ENCODE measurements at regions not wholly inside any gene's neighbourhood (a gene's known extent, or its start where the extent isn't known, plus 50 kb on each side); places are given as distances from the start of the nearest gene placed in this dataset.
"Not testable (repeated sequence)": the region's sequence is repeated elsewhere in the genome, so short reads cannot be mapped to it uniquely, and the experiment has no call there.

DNA sequence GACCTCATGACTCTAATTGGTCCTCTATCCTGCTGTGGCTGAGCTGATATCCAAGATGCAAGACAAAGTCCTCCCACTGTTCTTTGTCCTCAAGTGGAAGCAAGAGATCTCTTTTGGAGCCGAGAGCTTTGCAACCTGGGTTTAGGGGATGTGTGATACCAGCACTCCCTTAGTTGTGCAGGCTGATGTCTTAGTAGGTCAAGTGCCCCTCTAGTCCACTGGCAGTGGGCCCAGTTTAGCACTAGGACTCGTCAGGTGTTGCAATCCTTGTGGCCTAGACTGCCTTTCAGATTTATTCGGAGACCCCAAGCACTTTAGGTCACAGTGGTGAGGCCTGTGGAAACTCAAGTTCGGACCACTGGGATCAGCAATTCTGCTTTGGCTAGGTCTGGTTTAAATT is 64.0 kb downstream of the GPRASP3 start:
- no peak for DNase-seq

DNA sequence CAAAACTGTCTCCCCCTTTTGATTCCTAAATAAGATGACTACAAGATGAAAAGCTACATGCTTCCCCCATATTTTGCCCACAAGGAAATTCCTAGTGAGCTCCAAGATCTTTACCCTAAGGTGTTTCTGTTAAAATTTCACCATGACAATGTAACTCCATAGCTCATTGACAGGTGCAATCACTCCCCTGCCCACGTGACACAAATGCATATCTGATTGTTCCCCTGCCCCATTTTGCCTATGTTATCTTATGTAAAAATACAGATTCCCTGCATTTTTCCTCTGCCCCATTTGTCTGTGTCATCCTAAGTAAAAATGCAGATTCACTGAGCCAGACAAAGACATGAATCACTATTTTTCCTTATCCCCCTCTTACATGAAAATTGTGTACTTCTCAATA is 66.7 kb downstream of the GPRASP3 start:
- DNase-seq = no peak

DNA sequence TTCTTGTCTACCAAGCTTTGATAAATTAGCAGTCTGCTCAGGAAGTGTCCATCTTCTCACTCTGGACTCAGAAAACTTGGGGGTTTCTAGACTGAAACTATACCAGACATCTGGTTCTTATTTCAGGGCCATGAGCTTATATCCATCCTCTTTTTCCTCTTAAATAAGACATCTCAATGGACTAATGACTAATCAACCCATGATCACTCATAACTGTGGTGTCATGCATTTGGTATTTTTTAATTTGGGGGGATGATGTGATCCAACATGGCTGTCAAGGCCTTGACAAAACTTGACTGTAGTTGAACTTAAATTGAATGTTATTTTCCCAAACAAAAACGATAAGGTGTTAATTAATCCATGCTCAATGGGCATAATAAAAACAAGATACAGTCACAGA is 87.8 kb downstream of the GPRASP3 start:
- no peak for DNase-seq

DNA sequence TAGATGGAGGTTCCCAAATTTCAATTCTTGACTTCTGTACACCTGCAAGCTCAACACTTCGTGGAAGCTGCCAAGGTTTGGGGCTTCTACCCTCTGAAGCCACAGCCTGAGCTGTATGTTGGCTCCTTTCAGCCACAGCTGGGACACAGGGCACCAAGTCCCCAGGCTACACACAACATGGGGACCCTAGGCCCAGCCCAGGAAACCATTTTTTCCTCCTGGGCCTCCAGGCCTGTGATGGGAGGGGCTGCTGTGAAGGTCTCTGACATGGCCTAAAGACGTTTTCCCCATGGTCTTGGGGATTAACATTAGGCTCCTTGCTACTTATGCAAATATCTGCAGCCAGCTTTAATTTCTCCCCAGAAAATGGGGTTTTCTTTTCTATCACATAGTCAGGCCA is 97.7 kb downstream of the GPRASP3 start:
- not testable (repeated sequence) for DNase-seq

DNA sequence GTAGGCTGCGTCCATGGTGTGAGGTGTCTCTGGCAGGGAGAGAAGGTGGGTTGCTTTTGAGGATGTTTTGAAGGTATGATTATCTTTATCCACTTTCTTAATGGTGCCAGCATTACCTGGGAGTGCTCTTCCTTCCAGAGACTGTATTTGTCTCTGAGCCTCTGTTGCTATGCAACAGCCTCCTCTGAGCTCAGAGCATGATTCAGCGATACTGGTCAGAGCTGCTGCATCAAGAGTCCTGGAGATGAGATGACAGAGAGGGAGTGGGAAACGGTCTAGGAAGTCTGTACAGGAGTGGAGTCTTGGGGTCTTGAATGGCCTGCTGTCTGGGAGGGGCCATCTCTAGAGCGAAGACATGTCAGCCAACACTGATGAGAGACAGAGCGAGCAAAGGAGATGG is 104.4 kb upstream of the RAB40AL start:
- DNase-seq = no peak

DNA sequence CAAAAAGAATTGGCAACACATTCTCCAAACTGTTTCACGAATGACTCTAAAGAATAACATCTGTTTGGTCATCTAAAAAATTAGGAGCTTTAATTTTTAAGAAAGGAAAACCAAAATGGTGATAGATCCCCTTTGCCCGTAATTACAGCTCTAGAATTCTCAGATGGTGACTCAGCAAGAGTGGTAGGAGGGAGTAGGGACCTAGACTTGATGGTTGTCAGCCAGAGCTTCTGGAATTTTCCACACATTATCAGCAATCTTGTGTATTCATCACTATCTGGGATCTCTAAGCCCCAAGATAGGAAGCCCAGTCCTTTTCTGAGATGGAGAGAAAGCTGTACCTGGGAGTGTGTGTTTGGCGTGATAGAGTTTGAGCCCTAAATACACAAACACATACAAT is 103.9 kb upstream of the RAB40AL start:
- no peak for DNase-seq

DNA sequence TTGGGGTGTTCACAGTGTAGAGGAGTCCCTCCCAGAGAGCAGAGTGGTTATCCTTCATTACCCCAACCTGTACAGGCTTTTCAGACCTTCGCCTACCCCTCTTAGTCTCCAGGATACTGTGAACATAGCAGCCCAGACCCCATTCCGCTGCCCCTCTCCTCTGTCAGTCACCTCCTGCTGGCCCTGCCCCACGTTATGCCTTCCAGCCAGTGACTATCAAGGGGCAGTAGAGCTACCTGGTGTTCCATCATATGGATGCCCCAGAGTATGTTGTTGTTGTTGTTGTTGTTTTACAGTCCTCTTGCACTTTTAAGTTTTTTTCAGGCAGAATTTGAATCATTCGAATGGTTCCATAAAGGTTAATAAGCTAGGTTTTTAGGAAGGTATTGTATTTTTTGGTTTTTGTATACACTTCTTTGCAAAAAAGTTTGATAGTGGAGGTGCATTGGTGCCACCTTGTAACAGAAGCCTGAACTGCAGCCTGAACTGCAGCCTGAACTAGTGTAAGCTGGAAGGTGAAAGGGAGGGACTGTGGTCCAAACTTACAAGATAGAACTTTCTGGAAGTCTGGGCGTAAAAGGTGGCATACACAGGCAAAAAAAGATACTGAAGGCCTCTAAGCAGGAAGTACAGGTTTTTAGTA is 101.4 kb upstream of the RAB40AL start:
- peak in 1 of 2 donors; percentile 1 for DNase-seq

DNA sequence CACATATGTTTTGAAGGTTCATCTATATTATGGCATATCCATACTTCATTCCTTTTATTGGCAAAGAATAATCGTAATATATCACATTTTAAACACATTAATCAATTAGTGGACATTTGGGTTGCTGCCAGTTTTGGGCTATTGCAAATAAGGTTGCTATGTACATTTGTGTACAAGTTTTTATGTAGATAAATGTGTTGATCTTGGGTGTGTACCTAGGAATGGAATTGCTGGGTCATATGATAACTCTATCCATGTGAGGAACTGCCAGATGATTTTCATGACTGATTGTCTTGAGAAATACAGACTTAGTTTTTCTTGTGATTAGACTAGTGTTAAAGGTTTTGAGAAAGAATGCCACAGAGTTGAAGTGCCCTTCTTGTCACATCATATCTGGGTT is 99.2 kb upstream of the RAB40AL start:
- DNase-seq = no peak

DNA sequence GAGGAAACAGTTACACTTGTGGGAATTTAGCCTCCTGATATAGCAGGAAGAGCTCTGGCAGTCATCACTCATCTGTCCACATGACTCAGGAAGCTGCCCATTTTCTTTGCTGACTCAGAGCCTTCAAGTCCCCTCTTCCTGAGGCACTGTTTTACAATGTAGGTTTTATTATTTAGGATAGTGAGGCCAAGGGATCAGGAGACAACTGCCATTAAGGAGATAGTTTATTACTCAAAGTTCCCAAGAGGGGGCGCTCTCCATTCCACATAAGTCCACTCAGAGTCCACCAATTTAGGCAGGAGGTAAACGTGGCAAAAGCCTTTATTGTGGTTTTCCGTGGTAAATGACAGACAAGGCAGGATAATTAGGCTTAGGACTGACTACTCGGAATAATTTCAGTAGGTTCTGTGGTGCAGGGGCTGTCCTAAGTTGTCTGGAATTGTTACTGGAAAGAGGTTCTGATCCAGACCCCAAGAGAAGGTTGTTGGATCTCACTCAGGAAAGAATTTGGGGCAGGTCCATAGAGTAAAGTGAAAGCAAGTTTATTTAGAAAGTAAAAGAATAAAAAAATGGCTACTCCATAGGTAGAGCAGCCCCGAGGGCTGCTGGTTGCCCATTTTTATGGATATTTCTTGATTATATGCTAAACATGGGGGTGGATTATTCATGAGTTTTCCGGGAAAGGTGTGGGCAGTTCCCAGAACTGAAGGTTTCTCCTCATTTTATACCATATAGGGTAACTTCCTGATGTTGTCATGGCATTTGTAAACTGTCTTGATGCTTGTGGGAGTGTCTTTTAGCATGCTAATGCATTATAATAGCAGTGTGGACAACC is 96.0 kb upstream of the RAB40AL start:
- no peak for DNase-seq

DNA sequence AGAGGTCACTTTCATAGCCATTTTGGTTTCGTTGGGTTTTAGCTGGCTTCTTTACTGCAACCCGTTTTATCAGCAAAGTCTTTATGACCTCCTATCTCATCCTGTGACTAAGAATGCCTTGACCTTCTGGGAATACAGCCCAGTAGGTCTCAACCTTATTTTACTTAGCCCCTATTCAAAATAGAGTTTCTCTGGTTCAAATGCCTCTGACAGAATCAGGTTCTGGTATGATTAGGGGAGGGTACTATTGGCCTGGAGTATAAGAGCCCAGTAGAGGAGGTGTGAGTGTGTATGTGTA is 95.4 kb upstream of the RAB40AL start:
- no peak for DNase-seq

DNA sequence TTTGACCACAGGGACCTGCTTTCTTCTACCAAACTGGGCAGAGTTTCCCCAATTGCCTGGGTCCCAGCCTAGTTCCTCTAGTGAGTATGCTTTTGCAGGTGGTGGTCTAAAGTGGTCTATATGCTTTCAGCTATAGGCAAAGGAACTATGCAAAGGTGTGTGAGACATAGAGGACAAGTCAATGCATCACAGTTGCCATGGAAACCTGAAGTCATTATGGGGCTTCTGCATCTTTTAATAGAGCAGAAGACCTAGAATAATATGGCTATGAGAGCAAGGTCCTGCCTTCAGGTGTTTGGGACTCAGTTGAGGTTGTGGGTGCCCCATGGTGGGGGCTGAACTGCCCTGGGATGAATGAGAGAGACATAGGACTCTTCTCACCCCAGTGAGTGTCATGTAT is 92.1 kb upstream of the RAB40AL start:
- DNase-seq = no peak

DNA sequence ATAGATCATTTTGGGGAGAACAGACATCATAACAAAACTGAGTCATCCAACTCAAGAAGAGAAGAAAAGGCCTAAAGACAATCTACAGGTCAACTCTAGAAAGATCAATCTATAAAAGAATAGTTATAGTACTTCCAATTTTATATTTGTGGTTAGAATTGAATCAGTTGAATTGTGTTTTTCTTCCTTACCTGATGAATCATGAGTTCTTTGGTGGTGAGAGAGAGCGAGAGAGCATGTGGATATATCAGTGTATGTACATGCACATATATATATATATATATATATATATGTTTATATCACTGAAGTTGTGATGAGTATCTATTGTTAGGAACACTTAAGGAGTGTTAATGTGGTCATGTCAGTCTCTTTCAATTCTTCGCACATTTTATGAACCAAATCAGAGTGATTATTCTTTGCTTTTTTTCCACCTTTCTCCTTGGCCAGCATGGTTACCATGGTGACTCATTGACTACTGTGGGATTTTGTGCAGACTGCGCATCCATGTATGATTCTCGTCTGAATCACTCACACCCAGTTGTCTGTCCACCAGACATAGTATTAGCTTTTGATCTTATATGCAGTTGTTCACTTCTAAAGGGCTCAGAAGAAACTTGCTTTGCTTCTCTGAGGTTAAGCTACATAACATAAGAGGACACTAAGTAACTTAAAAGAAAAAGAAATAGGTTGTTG is 90.4 kb upstream of the RAB40AL start:
- DNase-seq = no peak

DNA sequence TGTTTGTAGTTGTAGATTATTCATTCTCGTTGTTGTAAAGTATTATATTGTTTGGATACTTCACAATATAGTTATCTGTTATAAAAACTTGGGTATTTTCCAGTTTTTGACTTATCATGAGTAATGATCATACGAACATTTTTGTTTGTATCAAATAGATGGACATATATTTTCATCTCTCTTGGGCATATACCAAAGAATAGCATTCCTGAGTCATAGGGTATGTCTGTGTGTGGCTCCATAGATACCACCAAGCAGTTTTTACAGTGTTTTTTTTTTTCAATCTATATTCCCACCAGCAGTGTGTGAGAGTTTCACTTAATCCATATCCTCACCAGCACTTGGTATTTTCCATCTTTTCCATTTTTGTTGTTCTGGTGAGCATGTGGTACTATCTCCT is 89.7 kb upstream of the RAB40AL start:
- no peak for DNase-seq

DNA sequence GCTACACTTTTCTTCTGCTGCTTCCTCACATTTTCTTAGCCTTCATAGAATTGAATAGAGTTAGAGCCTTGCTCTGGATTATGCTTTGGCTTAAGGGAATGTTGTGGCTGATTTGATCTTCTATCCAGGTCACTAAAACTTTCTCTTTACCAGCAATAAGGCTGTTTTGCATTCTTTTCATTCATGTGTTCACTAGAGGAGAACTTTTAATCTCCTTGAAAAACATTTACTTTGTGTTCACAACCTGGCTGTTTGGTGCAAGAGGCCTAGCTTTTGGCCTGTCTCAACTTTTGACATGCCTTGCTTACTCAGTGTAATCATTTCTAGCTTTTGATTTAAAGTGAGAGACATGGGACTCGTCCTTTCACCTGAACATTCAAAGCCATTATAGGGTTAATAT is 87.7 kb upstream of the RAB40AL start:
- DNase-seq = no peak

DNA sequence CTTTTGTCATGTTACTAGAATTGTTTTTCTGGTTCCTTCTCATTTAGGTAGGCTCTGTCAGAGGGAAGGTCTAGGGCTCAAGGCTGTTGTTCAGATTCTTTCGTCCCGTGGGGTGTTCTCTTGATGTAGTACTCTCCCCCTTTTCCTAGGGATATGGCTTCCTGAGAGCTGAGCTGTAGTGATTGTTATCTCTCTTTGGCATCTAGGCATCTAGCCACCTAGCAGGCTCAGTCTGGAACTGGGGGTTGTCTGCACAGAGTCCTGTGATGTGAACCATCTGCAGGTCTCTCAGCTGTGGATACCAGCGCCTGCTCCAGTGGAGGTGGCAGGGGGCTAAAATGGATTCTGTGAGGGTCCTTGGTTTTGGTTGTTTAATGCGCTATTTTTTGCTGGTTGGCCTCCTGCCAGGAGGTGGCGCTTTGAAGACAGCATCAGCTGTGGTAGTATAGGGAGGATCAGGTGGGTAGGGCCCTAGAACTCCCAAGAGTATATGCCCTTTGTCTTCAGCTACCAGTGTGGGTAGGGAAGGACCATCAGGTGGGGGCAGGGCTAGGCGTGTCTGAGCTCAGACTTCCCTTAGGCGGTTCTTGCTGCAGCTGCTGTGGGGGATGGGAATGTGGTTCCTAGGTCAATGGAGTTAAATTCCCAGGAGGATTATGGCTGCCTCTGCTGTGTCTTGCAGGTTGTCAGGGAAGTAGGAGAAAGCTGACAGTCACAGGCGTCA is 78.1 kb upstream of the RAB40AL start:
- DNase-seq = not testable (repeated sequence)

DNA sequence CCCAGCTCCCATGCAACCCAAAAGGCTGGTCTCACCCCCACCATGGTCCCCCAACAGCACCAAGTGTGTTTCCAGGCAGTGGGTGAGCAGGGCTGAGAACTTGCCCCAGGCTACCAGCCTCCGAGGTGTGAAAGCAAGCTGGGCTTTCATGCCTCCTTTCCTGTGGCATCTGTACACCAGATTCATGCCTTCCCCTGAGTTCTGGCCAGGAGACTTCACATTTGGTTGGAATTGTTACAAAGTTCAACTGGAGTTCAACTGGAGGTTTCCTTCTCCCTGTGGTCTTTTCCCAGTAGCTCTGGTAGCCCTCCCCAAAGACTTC is 77.6 kb upstream of the RAB40AL start:
- no peak for DNase-seq

DNA sequence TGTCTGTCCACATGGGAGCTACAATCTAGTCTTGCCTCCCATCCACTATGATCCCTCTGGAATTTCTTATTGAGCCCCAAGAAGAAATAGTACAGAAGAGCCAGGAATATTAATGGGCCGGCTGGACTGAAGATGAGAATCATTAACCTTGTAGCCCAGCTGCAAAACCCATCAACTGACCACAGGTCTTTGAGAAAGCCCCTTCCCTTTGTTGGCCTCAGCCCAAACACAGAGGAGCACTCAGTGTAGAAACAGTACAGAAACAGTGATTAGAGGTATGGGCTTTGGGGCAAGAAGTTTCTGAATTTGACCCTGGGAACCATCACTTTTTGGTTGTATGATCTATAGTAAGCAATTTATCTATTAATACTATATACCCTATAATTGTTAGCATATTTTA is 76.8 kb upstream of the RAB40AL start:
- DNase-seq = no peak

DNA sequence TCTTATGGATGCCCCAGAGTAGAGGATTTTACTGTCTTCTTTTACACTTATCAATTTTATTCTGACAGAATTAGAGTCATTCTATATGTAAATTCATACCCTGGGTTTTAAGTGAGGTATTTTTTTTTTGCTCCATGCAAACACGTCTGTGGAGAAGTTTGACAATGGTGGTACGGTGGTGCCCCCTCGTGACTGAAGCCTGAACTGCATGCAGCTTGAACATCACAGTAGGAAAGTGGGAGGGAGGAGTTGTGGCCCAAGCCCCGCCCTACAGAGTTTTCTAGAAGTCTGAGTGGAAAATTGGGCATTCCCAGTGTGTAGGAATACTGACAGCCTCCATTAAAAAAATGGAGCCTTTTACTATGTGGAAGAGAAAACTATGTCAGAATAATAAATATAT is 73.3 kb upstream of the RAB40AL start:
- DNase-seq = peak; percentile 35 to 63

DNA sequence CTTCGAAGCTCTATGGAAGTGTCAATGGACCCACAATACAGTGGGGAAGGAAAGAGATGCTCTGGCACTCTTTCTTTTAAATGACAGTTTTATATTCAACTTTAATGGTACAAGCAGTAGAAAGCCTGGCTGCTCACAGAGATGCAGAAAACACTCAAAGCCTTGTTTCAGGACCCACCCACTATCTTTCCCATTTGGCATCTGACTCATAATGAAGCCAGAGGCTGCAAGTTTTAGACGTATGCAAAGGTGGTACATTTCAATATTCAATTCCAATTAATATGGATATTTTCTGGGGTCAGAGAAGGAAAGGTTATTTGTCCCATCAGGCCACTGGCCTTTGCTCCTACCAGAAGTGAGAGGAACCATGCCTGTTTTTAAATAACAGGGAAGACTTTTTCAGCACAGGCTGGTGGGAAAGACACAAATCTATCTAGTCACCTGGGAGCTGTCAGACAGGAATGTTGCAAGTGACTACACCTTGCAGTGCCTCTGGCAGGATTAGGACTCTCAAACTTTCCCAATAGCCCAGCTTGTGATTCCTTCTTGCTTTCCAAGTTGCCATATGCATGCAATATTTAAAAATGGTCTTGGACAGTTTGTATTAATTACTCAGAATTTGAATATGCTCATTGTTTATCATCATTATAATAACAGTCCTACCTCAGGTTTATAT is 70.0 kb upstream of the RAB40AL start:
- no peak for DNase-seq

DNA sequence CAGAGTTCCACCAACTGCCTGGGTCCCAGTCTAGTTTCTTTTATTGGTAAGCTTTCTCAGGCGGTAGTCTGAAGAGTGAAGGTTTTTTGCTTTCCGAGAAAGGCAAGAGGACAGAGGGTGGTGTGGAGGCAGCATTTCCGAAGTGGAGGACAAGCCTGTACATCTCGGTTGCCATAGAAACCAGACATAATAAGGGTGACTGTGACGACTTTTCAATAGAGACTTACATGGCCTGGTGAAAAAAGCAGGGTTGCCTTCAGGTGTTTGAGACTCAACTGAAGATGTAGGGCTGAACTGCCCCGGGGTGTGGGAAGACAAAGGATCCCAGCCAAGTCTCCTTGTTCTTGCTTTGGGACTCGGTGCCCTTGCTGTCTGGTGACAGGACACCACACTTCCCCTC is 53.6 kb upstream of the RAB40AL start:
- DNase-seq = no peak

Measured in hippocampal formation (tissue), 2 donors.